ENCODE measurements at regions not wholly inside any gene's neighbourhood (a gene's known extent, or its start where the extent isn't known, plus 50 kb on each side); places are given as distances from the start of the nearest gene placed in this dataset.

- no peaks in the 10 kb centered on the region; the same call in 1 of the 2 replicates for H3K27me3 ChIP-seq (ENCODE audit: insufficient read depth)
- peak; percentile 77 for DNase-seq
- H3K79me2 ChIP-seq (ENCODE audit: insufficient read depth): no peaks in the 10 kb centered on the region
- no peak overlapping the region for H3K9ac ChIP-seq
- no peak overlapping the region for H3K27ac ChIP-seq (ENCODE audit: low read depth in 2 of 2, low read length in 1 of 2)
- POLR2A ChIA-PET: no interaction called here
- H3K4me2 ChIP-seq: no peak overlapping the region
- H3K4me1 ChIP-seq (ENCODE audit: control insufficient read depth in 1 of 2, insufficient read depth in 2 of 2, low read depth in 1 of 2, low read length in 1 of 2): peaks cover 0 to 2% of the 10 kb centered on the region in 2 experiments; a peak in 1 of 4 replicates
- TF ChIP-seq RAD21 (IDR thresholded peaks at IDR 0.05; ENCODE audit: low read length): peak; percentile 76
- TF ChIP-seq GABPA (IDR thresholded peaks at IDR 0.05; ENCODE audit: low read depth): no peak
- TF ChIP-seq MXI1 (IDR thresholded peaks at IDR 0.05; ENCODE audit: low read depth, low read length): 0 out of 2 replicates have a peak, but pooled peaks have one; percentile 20
- peak; percentile 64 for TF ChIP-seq CTCF (IDR thresholded peaks at IDR 0.05)
- peak; percentile 72 for TF ChIP-seq SMC3 (IDR thresholded peaks at IDR 0.05; ENCODE audit: low read depth, low read length)
- no peaks in the 10 kb centered on the region for H3K9me3 ChIP-seq
- H3K9me2 ChIP-seq: no peaks in the 10 kb centered on the region
- CTCF ChIA-PET: interaction anchor here (0.6 to 3.8 kb wide), 11 partner anchors 12 to 289 kb away, joined by 3 to 32 read pairs (median 3); no protein-coding TSS in a partner anchor
- H3K36me3 ChIP-seq (replicated peaks in 1 of 2; ENCODE audit: control insufficient read depth in 1 of 2, insufficient read depth in 2 of 2, low read length in 1 of 2): no peaks in the 10 kb centered on the region
- peak overlapping the region in 1 of 2 experiments; percentile 32; a peak in 1 of 4 replicates for H3K4me3 ChIP-seq (ENCODE audit: low read depth in 2 of 2, low read length in 1 of 2)
- H2AFZ ChIP-seq (ENCODE audit: low read depth): peak overlapping the region; percentile 73; the same call in 1 of the 2 replicates
- no peaks in the 10 kb centered on the region for H4K20me1 ChIP-seq (ENCODE audit: insufficient read depth)
- no peaks in the 10 kb centered on the region for H3F3A ChIP-seq (replicated peaks; ENCODE audit: insufficient read depth)
- 7% methylated on average over 11 of the region's 11 CpGs for WGBS (ENCODE audit: low lambda C conversion rate)
These were observed 135.6 kb upstream of the ZNF236 start for GRCh38 chr18:76686737-76687231.

- Histone ChIP-seq H3K36me3 (replicated peaks in 1 of 2; ENCODE audit: control insufficient read depth in 1 of 2, insufficient read depth in 2 of 2, low read length in 1 of 2) (no peaks in the 10 kb centered on the region), H3K4me1 (ENCODE audit: control insufficient read depth in 1 of 2, insufficient read depth in 2 of 2, low read depth in 1 of 2, low read length in 1 of 2) (peaks cover 0 to 2% of the 10 kb centered on the region in 2 experiments; a peak in 1 of 4 replicates), H3K9me3 (no peaks in the 10 kb centered on the region), H3K27me3 (ENCODE audit: insufficient read depth) (no peaks in the 10 kb centered on the region; the same call in 1 of the 2 replicates), H3K27ac (ENCODE audit: low read depth in 2 of 2, low read length in 1 of 2) (no peak overlapping the region), H3F3A (replicated peaks; ENCODE audit: insufficient read depth) (no peaks in the 10 kb centered on the region), H3K9ac (no peak overlapping the region), H2AFZ (ENCODE audit: low read depth) (no peak overlapping the region), H4K20me1 (ENCODE audit: insufficient read depth) (no peaks in the 10 kb centered on the region), H3K79me2 (ENCODE audit: insufficient read depth) (no peaks in the 10 kb centered on the region), H3K4me3 (ENCODE audit: low read depth in 2 of 2, low read length in 1 of 2) (no peak overlapping the region), H3K9me2 (no peaks in the 10 kb centered on the region), H3K4me2 (no peak overlapping the region)
- WGBS (ENCODE audit: low lambda C conversion rate): 64% methylated on average over 6 of the region's 8 CpGs
- CTCF ChIA-PET: interaction anchor here (0.7 to 3.4 kb wide), 4 partner anchors 12 to 287 kb away, joined by 3 to 18 read pairs (median 8); no protein-coding TSS in a partner anchor
- DNase-seq: no peak
- no peak for TF ChIP-seq NRF1 (IDR thresholded peaks at IDR 0.05; ENCODE audit: low read depth, low read length)
- TF ChIP-seq SIN3A (IDR thresholded peaks at IDR 0.05; ENCODE audit: borderline replicate concordance, low read depth, low read length): no peak
- TF ChIP-seq GABPA (IDR thresholded peaks at IDR 0.05; ENCODE audit: low read depth): no peak
- no peak for TF ChIP-seq TEAD4 (IDR thresholded peaks at IDR 0.05; ENCODE audit: borderline replicate concordance, insufficient read depth)
- POLR2A ChIA-PET: no interaction called here
These were observed 136.5 kb upstream of the ZNF236 start for GRCh38 chr18:76685860-76686259.

GRCh38 chr18:76685402-76685801 is 137.0 kb upstream of the ZNF236 start:
- H3K9me3 ChIP-seq: no peaks in the 10 kb centered on the region
- no peaks in the 10 kb centered on the region for H3F3A ChIP-seq (replicated peaks; ENCODE audit: insufficient read depth)
- H3K4me2 ChIP-seq: no peak overlapping the region
- H3K9me2 ChIP-seq: no peaks in the 10 kb centered on the region
- no peaks in the 10 kb centered on the region for H3K79me2 ChIP-seq (ENCODE audit: insufficient read depth)
- no peaks in the 10 kb centered on the region for H4K20me1 ChIP-seq (ENCODE audit: insufficient read depth)
- H2AFZ ChIP-seq (ENCODE audit: low read depth): no peak overlapping the region
- H3K36me3 ChIP-seq (replicated peaks in 1 of 2; ENCODE audit: control insufficient read depth in 1 of 2, insufficient read depth in 2 of 2, low read length in 1 of 2): no peaks in the 10 kb centered on the region
- ChIA-PET CTCF (interaction anchor here (2.0 to 3.4 kb wide), 2 partner anchors 285 to 287 kb away, joined by 5 to 18 read pairs; no protein-coding TSS in a partner anchor), POLR2A (no interaction called here)
- no peaks in the 10 kb centered on the region; the same call in 1 of the 2 replicates for H3K27me3 ChIP-seq (ENCODE audit: insufficient read depth)
- no peak overlapping the region for H3K27ac ChIP-seq (ENCODE audit: low read depth in 2 of 2, low read length in 1 of 2)
- no peak overlapping the region for H3K4me3 ChIP-seq (ENCODE audit: low read depth in 2 of 2, low read length in 1 of 2)
- WGBS (ENCODE audit: low lambda C conversion rate): 49% methylated on average over 6 of the region's 7 CpGs
- DNase-seq: no peak
- peaks cover 0 to 2% of the 10 kb centered on the region in 2 experiments; a peak in 1 of 4 replicates for H3K4me1 ChIP-seq (ENCODE audit: control insufficient read depth in 1 of 2, insufficient read depth in 2 of 2, low read depth in 1 of 2, low read length in 1 of 2)
- H3K9ac ChIP-seq: no peak overlapping the region
- TF ChIP-seq MEF2A (IDR thresholded peaks at IDR 0.05; ENCODE audit: borderline replicate concordance, low read depth) (no peak), CHD2 (IDR thresholded peaks at IDR 0.05; ENCODE audit: low read length, partially characterized antibody) (no peak), EZH2phosphoT487 (IDR thresholded peaks at IDR 0.05; ENCODE audit: borderline replicate concordance, low read depth) (no peak), MAX (IDR thresholded peaks at IDR 0.05; ENCODE audit: low read depth) (no peak), CTCF (IDR thresholded peaks at IDR 0.05) (no peak), PBX3 (IDR thresholded peaks at IDR 0.05) (no peak), TCF12 (IDR thresholded peaks at IDR 0.05) (no peak), NFIC (IDR thresholded peaks at IDR 0.05; ENCODE audit: borderline replicate concordance) (no peak), FOSL2 (IDR thresholded peaks at IDR 0.05; ENCODE audit: borderline replicate concordance, low read depth) (no peak)

All from SK-N-SH (cell line).